H9 (cell line): ENCODE measurements at regions not wholly inside any gene's neighbourhood (a gene's known extent, or its start where the extent isn't known, plus 50 kb on each side); places are given as distances from the start of the nearest gene placed in this dataset.

Experiments
- DNase-seq: peaks from one replicate; pipeline ENCODE4 v3.0.0-alpha.2; 2017
- H2AFZ ChIP-seq: one replicate; pipeline ENCODE4 v1.6.1; 2013; ENCODE audit warnings: mild to moderate bottlenecking, low read length, control low read depth, moderate library complexity
- H2AK5ac ChIP-seq: 2 replicates; pipeline ENCODE4 v1.6.1; 2013; ENCODE audit warnings: low read length, control low read depth, mixed read lengths; ENCODE audit not compliant: insufficient read length
- H2BK120ac ChIP-seq: one replicate; pipeline ENCODE4 v1.6.1; 2013; ENCODE audit warnings: low read depth, mild to moderate bottlenecking, low read length, control low read depth, inconsistent platforms; ENCODE audit not compliant: poor library complexity, severe bottlenecking
- H2BK12ac ChIP-seq: 2 replicates; pipeline ENCODE4 v1.6.1; 2013; ENCODE audit warnings: low read length, control low read depth, mixed read lengths, low read depth; ENCODE audit not compliant: insufficient read length
- H2BK15ac ChIP-seq: 2 replicates; pipeline ENCODE4 v1.6.1; 2013; ENCODE audit warnings: low read depth, low read length, control low read depth
- H2BK20ac ChIP-seq: one replicate; pipeline ENCODE4 v1.6.1; 2013; ENCODE audit warnings: low read depth, mild to moderate bottlenecking, low read length, control low read depth, inconsistent platforms; ENCODE audit not compliant: poor library complexity, severe bottlenecking
- H2BK5ac ChIP-seq: 2 replicates; pipeline ENCODE4 v1.6.1; 2013; ENCODE audit warnings: low read length, control low read depth, mixed read lengths; ENCODE audit not compliant: insufficient read length
- H3K14ac ChIP-seq: 2 replicates; pipeline ENCODE4 v1.6.1; 2013; ENCODE audit warnings: low read length, control low read depth; ENCODE audit not compliant: insufficient read depth
- H3K18ac ChIP-seq: 2 replicates; pipeline ENCODE4 v1.6.1; 2013; ENCODE audit warnings: low read depth, mild to moderate bottlenecking, mixed read lengths, low read length, control low read depth; ENCODE audit not compliant: insufficient read length
- H3K23ac ChIP-seq: 2 replicates; pipeline ENCODE4 v1.6.1; 2013; ENCODE audit warnings: low read length, control low read depth, mixed read lengths, low read depth; ENCODE audit not compliant: insufficient read length
- H3K23me2 ChIP-seq: 2 replicates; pipeline ENCODE4 v1.6.1; 2013; ENCODE audit warnings: low read depth, mild to moderate bottlenecking, mixed read lengths, low read length, control low read depth; ENCODE audit not compliant: insufficient read length, poor library complexity, severe bottlenecking
- H3K27ac ChIP-seq: 2 replicates; pipeline ENCODE4 v1.5.1; 2013; ENCODE audit warnings: low read length, control low read depth, mixed read lengths, low read depth; ENCODE audit not compliant: insufficient read length
- H3K27me3 ChIP-seq: 2 replicates; pipeline ENCODE4 v1.6.1; 2013; ENCODE audit warnings: low read length, control low read depth, inconsistent platforms; ENCODE audit not compliant: insufficient read depth
- H3K4ac ChIP-seq: 2 replicates; pipeline ENCODE4 v1.6.1; 2013; ENCODE audit warnings: low read depth, mild to moderate bottlenecking, control low read depth, inconsistent platforms, low read length, moderate library complexity
- H3K4me1 ChIP-seq: 2 replicates; pipeline ENCODE4 v1.6.1; 2013; ENCODE audit warnings: low read length, control low read depth, inconsistent platforms; ENCODE audit not compliant: insufficient read depth
- H3K4me2 ChIP-seq: 2 replicates; pipeline ENCODE4 v1.6.1; 2013; ENCODE audit warnings: low read length, control low read depth, mixed read lengths; ENCODE audit not compliant: insufficient read length, insufficient read depth
- H3K56ac ChIP-seq: 2 replicates; pipeline ENCODE4 v1.6.1; 2013; ENCODE audit warnings: low read depth, mild to moderate bottlenecking, mixed read lengths, low read length, control low read depth; ENCODE audit not compliant: insufficient read length
- H3K79me1 ChIP-seq: 2 replicates; pipeline ENCODE4 v1.6.1; 2013; ENCODE audit warnings: low read depth, mild to moderate bottlenecking, moderate library complexity, low read length, control low read depth, inconsistent platforms; ENCODE audit not compliant: insufficient read depth, poor library complexity, severe bottlenecking
- H3K79me2 ChIP-seq: 2 replicates; pipeline ENCODE4 v1.6.1; 2013; ENCODE audit warnings: low read length, control low read depth, inconsistent platforms; ENCODE audit not compliant: insufficient read depth
- H3K9ac ChIP-seq: 2 replicates; pipeline ENCODE4 v1.6.1; 2013; ENCODE audit warnings: low read length, control low read depth, mixed read lengths; ENCODE audit not compliant: insufficient read length; ENCODE audit errors: extremely low read depth
- H3K9me3 ChIP-seq: one replicate; pipeline ENCODE4 v1.6.1; 2013; ENCODE audit warnings: low read depth, low read length, inconsistent platforms; ENCODE audit not compliant: control insufficient read depth
- H3T11ph ChIP-seq: one replicate; pipeline ENCODE4 v1.6.1; 2013; ENCODE audit warnings: mild to moderate bottlenecking, low read length, control low read depth, inconsistent platforms
- H4K20me1 ChIP-seq: one replicate; pipeline ENCODE4 v1.6.1; 2013; ENCODE audit not compliant: control insufficient read depth, insufficient read length, insufficient read depth
- H4K5ac ChIP-seq: 2 replicates; pipeline ENCODE4 v1.6.1; 2013; ENCODE audit warnings: low read depth, mild to moderate bottlenecking, mixed read lengths, low read length, control low read depth; ENCODE audit not compliant: insufficient read length
- H4K8ac ChIP-seq: replicated peaks from 2 replicates; pipeline ENCODE4 v1.6.1; 2013; ENCODE audit warnings: low read length, control low read depth, mixed read lengths, low read depth; ENCODE audit not compliant: insufficient read length
- H4K91ac ChIP-seq: 2 replicates; pipeline ENCODE4 v1.6.1; 2013; ENCODE audit warnings: low read depth, mild to moderate bottlenecking, moderate library complexity, mixed read lengths, low read length, control low read depth; ENCODE audit not compliant: insufficient read length
- H3K27ac Mint-ChIP-seq, 3 experiments: 2 replicates in 2 of 3; 3 replicates in 1 of 3; pipeline ENCODE4 v1.8.0; 2020 to 2021; ENCODE audit warnings: mixed read lengths in 3 of 3, mild to moderate bottlenecking in 1 of 3, moderate library complexity in 1 of 3
- H3K27me3 Mint-ChIP-seq: 2 replicates; pipeline ENCODE4 v1.8.0; 2021; ENCODE audit warnings: low read depth, mild to moderate bottlenecking, moderate library complexity, mixed read lengths
- H3K36me3 Mint-ChIP-seq, 3 experiments: 2 replicates in 2 of 3; 3 replicates in 1 of 3; pipeline ENCODE4 v1.8.0; 2020 to 2021; ENCODE audit warnings: low read depth in 3 of 3, mixed read lengths in 3 of 3; ENCODE audit not compliant: insufficient read depth in 1 of 3
- H3K4me1 Mint-ChIP-seq, 2 experiments: 2 replicates each; pipeline ENCODE4 v1.8.0; 2020; ENCODE audit warnings: mixed read lengths in 2 of 2
- H3K4me3 Mint-ChIP-seq, 2 experiments: 2 replicates in 1 of 2; 3 replicates in 1 of 2; pipeline ENCODE4 v1.8.0; 2020 to 2021; ENCODE audit warnings: mild to moderate bottlenecking in 2 of 2, mixed read lengths in 2 of 2, moderate library complexity in 1 of 2
- H3K9me3 Mint-ChIP-seq, 2 experiments: 2 replicates in 1 of 2; 3 replicates in 1 of 2; pipeline ENCODE4 v1.8.0; 2020; ENCODE audit warnings: mild to moderate bottlenecking in 2 of 2, mixed read lengths in 2 of 2, moderate library complexity in 1 of 2
- WGBS: extraction: QIAGEN DNeasy Blood & Tissue Kit; methylation state at CpG from one replicate; pipeline ENCODE4 v1.1.7; 2013; ENCODE audit warnings: missing lambda C conversion rate, low lambda C conversion rate, mixed read lengths; ENCODE audit not compliant: insufficient read length; ENCODE audit errors: extremely low coverage; 5-methylcytosine and 5-hydroxymethylcytosine counted together
- TF ChIP-seq, protein P1 (sequence below): fragments of 200-600 bp; sonication (generic); conservative IDR thresholded peaks from 3 replicates; pipeline ENCODE4 v1.8.0; 2021; ENCODE audit warnings: antibody characterized with exemption, mild to moderate bottlenecking

DNA sequence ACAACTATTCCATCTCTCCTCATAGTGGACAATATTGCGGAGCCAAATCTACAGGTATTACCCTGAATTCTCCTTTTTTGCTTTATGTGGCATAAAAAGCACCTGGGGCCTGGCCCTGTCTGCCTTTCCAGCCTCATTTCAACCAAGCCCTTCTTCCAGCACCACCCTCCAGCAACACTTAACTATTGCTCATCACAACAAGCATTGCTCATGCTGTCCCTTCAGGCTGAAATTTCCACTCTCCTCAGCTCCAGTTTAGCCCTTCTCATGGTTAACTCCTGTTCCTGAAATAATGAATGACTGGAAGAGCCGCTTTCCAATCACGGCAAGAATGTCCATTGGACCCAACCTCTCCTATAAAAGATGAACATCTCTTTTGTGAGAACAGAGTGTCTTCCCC is 107.4 kb downstream of the P2RY1 start:
- Mint-ChIP-seq H3K27ac (no peak overlapping the region), H3K36me3 (no peaks in the 10 kb centered on the region), H3K4me3 (no peak overlapping the region), H3K4me1 (peaks cover 9 to 22% of the 10 kb centered on the region in 2 experiments), H3K9me3 (no peaks in the 10 kb centered on the region), H3K27me3 (no peaks in the 10 kb centered on the region)
- Histone ChIP-seq H3K9me3 (no peaks in the 10 kb centered on the region), H3K79me1 (no peaks in the 10 kb centered on the region), H3K27ac (no peak overlapping the region), H4K8ac (no peak overlapping the region), H2BK20ac (no peak overlapping the region), H2BK5ac (no peak overlapping the region), H3K14ac (no peak overlapping the region), H3K23me2 (no peaks in the 10 kb centered on the region), H3K9ac (no peak overlapping the region), H3K4me1 (no peaks in the 10 kb centered on the region), H4K91ac (no peak overlapping the region), H3K23ac (no peak overlapping the region), H3K18ac (no peak overlapping the region), H4K20me1 (no peaks in the 10 kb centered on the region), H2AK5ac (no peak overlapping the region), H2BK120ac (no peak overlapping the region), H3K4me2 (no peak overlapping the region), H3K27me3 (no peaks in the 10 kb centered on the region), H3K56ac (no peak overlapping the region), H3K79me2 (no peaks in the 10 kb centered on the region), H2BK15ac (no peak overlapping the region), H3K4ac (no peak overlapping the region), H2AFZ (no peak overlapping the region), H2BK12ac (no peak overlapping the region), H3T11ph (no peak overlapping the region), H4K5ac (no peak overlapping the region)
- TF ChIP-seq, protein P1, sequence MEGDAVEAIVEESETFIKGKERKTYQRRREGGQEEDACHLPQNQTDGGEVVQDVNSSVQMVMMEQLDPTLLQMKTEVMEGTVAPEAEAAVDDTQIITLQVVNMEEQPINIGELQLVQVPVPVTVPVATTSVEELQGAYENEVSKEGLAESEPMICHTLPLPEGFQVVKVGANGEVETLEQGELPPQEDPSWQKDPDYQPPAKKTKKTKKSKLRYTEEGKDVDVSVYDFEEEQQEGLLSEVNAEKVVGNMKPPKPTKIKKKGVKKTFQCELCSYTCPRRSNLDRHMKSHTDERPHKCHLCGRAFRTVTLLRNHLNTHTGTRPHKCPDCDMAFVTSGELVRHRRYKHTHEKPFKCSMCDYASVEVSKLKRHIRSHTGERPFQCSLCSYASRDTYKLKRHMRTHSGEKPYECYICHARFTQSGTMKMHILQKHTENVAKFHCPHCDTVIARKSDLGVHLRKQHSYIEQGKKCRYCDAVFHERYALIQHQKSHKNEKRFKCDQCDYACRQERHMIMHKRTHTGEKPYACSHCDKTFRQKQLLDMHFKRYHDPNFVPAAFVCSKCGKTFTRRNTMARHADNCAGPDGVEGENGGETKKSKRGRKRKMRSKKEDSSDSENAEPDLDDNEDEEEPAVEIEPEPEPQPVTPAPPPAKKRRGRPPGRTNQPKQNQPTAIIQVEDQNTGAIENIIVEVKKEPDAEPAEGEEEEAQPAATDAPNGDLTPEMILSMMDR, result no peak
- no CpG with 5 or more reads among the region's 3 CpGs for WGBS
- no peak for DNase-seq
